A549 (cell line): ENCODE measurements at regions not wholly inside any gene's neighbourhood (a gene's known extent, or its start where the extent isn't known, plus 50 kb on each side); places are given as distances from the start of the nearest gene placed in this dataset.
"Not testable (repeated sequence)": the region's sequence is repeated elsewhere in the genome, so short reads cannot be mapped to it uniquely, and the experiment has no call there.

Experiments
- ATAC-seq, 2 experiments: fragments of 200-7000 bp in 1 of 2; fragments of >200 bp in 1 of 2; cut with Nextera tagmentation in 1 of 2; cut with Tn5 transposase in 1 of 2; 3 replicates each; pipeline versions ENCODE4 v1.8.0 to v1.9.1; 2018 to 2020; ENCODE audit warnings: mild to moderate bottlenecking in 1 of 2, moderate library complexity in 1 of 2
- CTCF ChIA-PET: fragments of 300-600 bp; sonication (Branson Sonifier 250); formaldehyde crosslinking; extraction: SDS; loops from one replicate; lab custom pipeline; 2021; ENCODE audit warnings: antibody characterized with exemption, inconsistent platforms; lab: Yijun Ruan, JAX
- POLR2A ChIA-PET: fragments of 350-600 bp; formaldehyde crosslinking; extraction: SDS; loops from one replicate; lab custom pipeline; 2021; ENCODE audit warnings: antibody characterized with exemption, inconsistent platforms; lab: Yijun Ruan, JAX
- DNase-seq, 2 experiments: peaks; one replicate each; pipeline versions ENCODE4 v3.0.0 to v3.0.0-alpha.2; 2011 to 2016; ENCODE audit warnings: low read depth in 1 of 2, low spot score in 1 of 2
- FAIRE-seq: peaks from 2 replicates; lab custom pipeline; 2011; peaks lifted over from hg19 to GRCh38; lab: Jason Lieb, UNC
- H3K27ac ChIP-seq, 2 experiments: fragments of >200 bp; sonication (Bioruptor Twin); formaldehyde crosslinking; 3 replicates each; pipeline ENCODE4 v1.5.1; 2016 to 2017
- H3K4me1 ChIP-seq: fragments of >200 bp; sonication (Bioruptor Twin); formaldehyde crosslinking; 3 replicates; pipeline ENCODE4 v1.6.1; 2016
- H3K4me2 ChIP-seq: fragments of >200 bp; sonication (Bioruptor Twin); formaldehyde crosslinking; 3 replicates; pipeline ENCODE4 v1.6.1; 2016
- H3K4me3 ChIP-seq: fragments of >200 bp; sonication (Bioruptor Twin); formaldehyde crosslinking; 3 replicates; pipeline ENCODE4 v1.5.1; 2016
- H3K9me3 ChIP-seq: fragments of >200 bp; sonication (Bioruptor Twin); formaldehyde crosslinking; 3 replicates; pipeline ENCODE4 v1.6.1; 2016
- E2F6 ChIP-seq: IDR thresholded peaks from 2 replicates; pipeline ENCODE4 v1.6.1; 2012; ENCODE audit warnings: low read depth, borderline replicate concordance
- EP300 ChIP-seq, 2 experiments: fragments of >200 bp; sonication (Bioruptor Twin); formaldehyde crosslinking; IDR thresholded peaks; 2 replicates in 1 of 2; 3 replicates in 1 of 2; pipeline ENCODE4 v1.6.1; 2016 to 2017
- GATA3 ChIP-seq: IDR thresholded peaks from 2 replicates; pipeline ENCODE4 v1.6.1; 2012; ENCODE audit warnings: borderline replicate concordance
- HES2 ChIP-seq: fragments of >200 bp; sonication (Bioruptor Twin); formaldehyde crosslinking; IDR thresholded peaks from 2 replicates; pipeline ENCODE4 v1.6.1; 2016
- HMGXB4 ChIP-seq: fragments of 250-450 bp; sonication (Bioruptor Pico); IDR thresholded peaks from 2 replicates; pipeline ENCODE4 v1.5.0; 2021; ENCODE audit warnings: mild to moderate bottlenecking, moderate library complexity, borderline replicate concordance
- HOXA7 ChIP-seq: fragments of 250-450 bp; sonication (Bioruptor Pico); IDR thresholded peaks from 2 replicates; pipeline ENCODE4 v1.5.0; 2020; ENCODE audit warnings: mild to moderate bottlenecking, moderate library complexity
- HOXB5 ChIP-seq: fragments of 250-450 bp; sonication (Bioruptor Pico); IDR thresholded peaks from 2 replicates; pipeline ENCODE4 v1.5.0; 2020; ENCODE audit warnings: mild to moderate bottlenecking, moderate library complexity
- JUN ChIP-seq, 2 experiments: fragments of >200 bp; sonication (Bioruptor Twin); formaldehyde crosslinking; IDR thresholded peaks; 2 replicates in 1 of 2; 3 replicates in 1 of 2; pipeline ENCODE4 v1.6.1; 2016 to 2017
- JUNB ChIP-seq: fragments of >200 bp; sonication (Bioruptor Twin); formaldehyde crosslinking; IDR thresholded peaks from 2 replicates; pipeline ENCODE4 v1.6.1; 2016
- MAZ ChIP-seq: fragments of 150-350 bp; IDR thresholded peaks from 2 replicates; pipeline ENCODE4 v1.6.1; 2014; ENCODE audit warnings: antibody characterized with exemption, low read depth, low read length, borderline replicate concordance
- MYC ChIP-seq: IDR thresholded peaks from 2 replicates; pipeline ENCODE4 v1.6.1; 2012; ENCODE audit warnings: mild to moderate bottlenecking, inconsistent platforms, low read length, improper control_type of control experiment, borderline replicate concordance
- NFE2L2 ChIP-seq: fragments of 150-350 bp; conservative IDR thresholded peaks from 2 replicates; pipeline ENCODE4 v1.6.1; 2014; ENCODE audit warnings: low read length
- PBX3 ChIP-seq: IDR thresholded peaks from 2 replicates; pipeline ENCODE4 v1.6.1; 2012
- PHF8 ChIP-seq: fragments of 200-600 bp; sonication (generic); IDR thresholded peaks from 2 replicates; pipeline ENCODE4 v1.6.1; 2016; ENCODE audit warnings: low read depth, mild to moderate bottlenecking, antibody characterized with exemption, moderate library complexity, borderline replicate concordance
- POLR2AphosphoS2 ChIP-seq: conservative IDR thresholded peaks from 2 replicates; pipeline ENCODE4 v1.6.1; 2012; ENCODE audit warnings: low read length, improper control_type of control experiment, inconsistent platforms
- RNF2 ChIP-seq: fragments of 200-600 bp; sonication (generic); IDR thresholded peaks from 2 replicates; pipeline ENCODE4 v1.6.1; 2016; ENCODE audit warnings: low read depth, mild to moderate bottlenecking, antibody characterized with exemption, moderate library complexity, borderline replicate concordance
- ZC3H11A ChIP-seq: fragments of 450-650 bp; IDR thresholded peaks from 2 replicates; pipeline ENCODE4 v1.6.1; 2014; ENCODE audit warnings: antibody characterized with exemption, mild to moderate bottlenecking
- WGBS: methylation state at CpG from one replicate; pipeline ENCODE4 v1.1.6; 2017; ENCODE audit errors: missing lambda C conversion rate; 5-methylcytosine and 5-hydroxymethylcytosine counted together

GRCh38 chr15:79562899-79563298 is 130.8 kb downstream of the MINAR1 start:
- POLR2A ChIA-PET: no interaction called here
- TF ChIP-seq JUN (IDR thresholded peaks at IDR 0.05) (no peak), MYC (no peak), PHF8 (no peak), POLR2AphosphoS2 (no peak), EP300 (IDR thresholded peaks at IDR 0.05) (no peak), JUNB (no peak)
- TF ChIP-seq, all 56 proteins: peak for 0
- FAIRE-seq (no peak), DNase-seq (no peak), ATAC-seq (peak; percentile 39 to 44; a peak in 4 of 6 replicates)
- Histone ChIP-seq H3K27ac (no peak overlapping the region), H3K4me1 (no peaks in the 10 kb centered on the region), H3K4me2 (no peak overlapping the region), H3K4me3 (no peak overlapping the region), H3K9me3 (peaks cover 2% of the 10 kb centered on the region; the same call in 1 of the 3 replicates)
- CTCF ChIA-PET: no interaction called here
- WGBS: 23% methylated on average over 10 of the region's 10 CpGs

GRCh38 chr15:79570004-79570403 is 137.9 kb downstream of the MINAR1 start:
- POLR2A ChIA-PET: no interaction called here
- DNase-seq (no peak), FAIRE-seq (no peak), ATAC-seq (no peak)
- 26% methylated on average over 2 of the region's 2 CpGs for WGBS
- H3K9me3 ChIP-seq: peaks cover 10% of the 10 kb centered on the region; the same call in 1 of the 3 replicates
- no peak overlapping the region for H3K27ac ChIP-seq
- no peaks in the 10 kb centered on the region for H3K4me1 ChIP-seq
- TF ChIP-seq ZC3H11A: no peak
- TF ChIP-seq PBX3: no peak
- no peak for TF ChIP-seq EP300 (IDR thresholded peaks at IDR 0.05)
- TF ChIP-seq HMGXB4: no peak
- TF ChIP-seq E2F6: no peak
- TF ChIP-seq MAZ: no peak
- H3K4me2 ChIP-seq: no peak overlapping the region
- CTCF ChIA-PET: no interaction called here
- H3K4me3 ChIP-seq: no peak overlapping the region

GRCh38 chr15:79572691-79573404 is 140.7 kb downstream of the MINAR1 start:
- FAIRE-seq: no peak
- no peak overlapping the region for H3K27ac ChIP-seq
- ChIA-PET POLR2A (no interaction called here), CTCF (interaction anchor here (0.9 to 1.5 kb wide), 2 partner anchors 11 to 19 kb away, joined by 3 to 4 read pairs; no protein-coding TSS in a partner anchor)
- no peak for ATAC-seq
- no peak overlapping the region for H3K4me2 ChIP-seq
- TF ChIP-seq NFE2L2: no peak
- TF ChIP-seq RNF2: no peak
- TF ChIP-seq HES2: no peak
- TF ChIP-seq HOXA7 (CRISPR knock-in tag): no peak
- TF ChIP-seq HOXB5: no peak
- TF ChIP-seq E2F6: no peak
- TF ChIP-seq POLR2AphosphoS2: no peak
- TF ChIP-seq GATA3: no peak
- WGBS: 35% methylated on average over 6 of the region's 6 CpGs
- H3K4me1 ChIP-seq: no peaks in the 10 kb centered on the region
- DNase-seq: no peak
- H3K4me3 ChIP-seq: no peak overlapping the region
- peaks cover 8% of the 10 kb centered on the region; the same call in 1 of the 3 replicates for H3K9me3 ChIP-seq

GRCh38 chr15:79574431-79575273 is 142.5 kb downstream of the MINAR1 start:
- WGBS: 22% methylated on average over 2 of the region's 2 CpGs

More at GRCh38 chr15:79574431-79575273, 142.5 kb downstream of the MINAR1 start:
- POLR2A ChIA-PET, H3K9me3 ChIP-seq, FAIRE-seq, H3K4me3 ChIP-seq, H3K4me1 ChIP-seq, DNase-seq, H3K4me2 ChIP-seq, ATAC-seq, H3K27ac ChIP-seq: not testable (repeated sequence)
- CTCF ChIA-PET: interaction anchor here (1.2 kb wide), 1 partner anchor 18 kb away, joined by 4 read pairs; no protein-coding TSS in a partner anchor
